SK-N-SH (cell line): ENCODE measurements at regions not wholly inside any gene's neighbourhood (a gene's known extent, or its start where the extent isn't known, plus 50 kb on each side); places are given as distances from the start of the nearest gene placed in this dataset.

Experiments
- CTCF ChIA-PET: fragments of 300-600, 350-600 bp; formaldehyde crosslinking; extraction: SDS; loops from one replicate; lab custom pipeline; 2021; lab: Yijun Ruan, JAX
- POLR2A ChIA-PET: fragments of 350-600 bp; sonication (Branson Sonifier 250); formaldehyde crosslinking; extraction: SDS; loops from one replicate; lab custom pipeline; 2020; ENCODE audit warnings: antibody characterized with exemption, inconsistent platforms; lab: Yijun Ruan, JAX
- DNase-seq: peaks from one replicate; pipeline ENCODE4 v3.0.0; 2012
- H2AFZ ChIP-seq: fragments of 200-600 bp; sonication (generic); 2 replicates; pipeline ENCODE4 v1.8.1; 2016; ENCODE audit warnings: antibody characterized with exemption, mild to moderate bottlenecking, low read depth
- H3F3A ChIP-seq: fragments of 200-600 bp; sonication (generic); replicated peaks from 2 replicates; pipeline ENCODE3; 2016; ENCODE audit warnings: antibody characterized with exemption, mild to moderate bottlenecking; ENCODE audit not compliant: insufficient read depth
- H3K27ac ChIP-seq, 2 experiments: fragments of 200-500 bp in 1 of 2; fragments of 200-600 bp in 1 of 2; sonication (Bioruptor generic) in 1 of 2; sonication (generic), shearing (Covaris generic) in 1 of 2; 2 replicates each; pipeline versions ENCODE4 v1.5.1 to v1.6.1; 2014 to 2016; ENCODE audit warnings: low read depth in 2 of 2, inconsistent platforms in 1 of 2, low read length in 1 of 2, mild to moderate bottlenecking in 1 of 2, mixed read lengths in 1 of 2
- H3K27me3 ChIP-seq: fragments of 200-600 bp; sonication (generic), shearing (Covaris generic); 2 replicates; pipeline ENCODE4 v1.6.1; 2016; ENCODE audit warnings: mixed run types; ENCODE audit not compliant: insufficient read depth
- H3K36me3 ChIP-seq, 2 experiments: fragments of 200-500 bp in 1 of 2; fragments of 200-600 bp in 1 of 2; sonication (Bioruptor generic) in 1 of 2; sonication (generic) in 1 of 2; replicated peaks in 1 of 2; 2 replicates each; pipeline versions ENCODE3 to v1.5.1; 2014 to 2016; ENCODE audit warnings: low read length in 1 of 2, mild to moderate bottlenecking in 1 of 2; ENCODE audit not compliant: insufficient read depth in 2 of 2, control insufficient read depth in 1 of 2
- H3K4me1 ChIP-seq, 2 experiments: fragments of 200-500 bp in 1 of 2; fragments of 200-600 bp in 1 of 2; sonication (Bioruptor generic) in 1 of 2; sonication (generic), shearing (Covaris generic) in 1 of 2; 2 replicates each; pipeline versions ENCODE4 v1.5.1 to v1.6.1; 2014 to 2016; ENCODE audit warnings: low read depth in 1 of 2, low read length in 1 of 2, mixed run types in 1 of 2; ENCODE audit not compliant: insufficient read depth in 2 of 2, control insufficient read depth in 1 of 2
- H3K4me2 ChIP-seq: fragments of 200-600 bp; sonication (generic), shearing (Covaris generic); 2 replicates; pipeline ENCODE4 v1.6.1; 2017; ENCODE audit warnings: mixed run types
- H3K4me3 ChIP-seq, 2 experiments: fragments of 200-500 bp in 1 of 2; fragments of 200-600 bp in 1 of 2; sonication (Bioruptor generic) in 1 of 2; sonication (generic), shearing (Covaris generic) in 1 of 2; 2 replicates each; pipeline versions ENCODE4 v1.5.1 to v1.8.1; 2014 to 2016; ENCODE audit warnings: low read depth in 2 of 2, inconsistent platforms in 1 of 2, low read length in 1 of 2, mild to moderate bottlenecking in 1 of 2, mixed read lengths in 1 of 2, moderate library complexity in 1 of 2
- H3K79me2 ChIP-seq: fragments of 200-600 bp; sonication (generic); 2 replicates; pipeline ENCODE4 v1.8.1; 2017; ENCODE audit warnings: mild to moderate bottlenecking; ENCODE audit not compliant: insufficient read depth
- H3K9ac ChIP-seq: fragments of 200-600 bp; sonication (generic); 2 replicates; pipeline ENCODE4 v1.6.1; 2017; ENCODE audit warnings: mixed run types
- H3K9me2 ChIP-seq: fragments of 200-600 bp; sonication (generic); 2 replicates; pipeline ENCODE4 v1.6.1; 2017; ENCODE audit warnings: mixed run types
- H3K9me3 ChIP-seq: fragments of 200-600 bp; sonication (generic); 2 replicates; pipeline ENCODE4 v1.6.1; 2017; ENCODE audit warnings: mixed run types, mild to moderate bottlenecking, moderate library complexity
- H4K20me1 ChIP-seq: fragments of 200-600 bp; sonication (generic); 2 replicates; pipeline ENCODE4 v1.6.1; 2017; ENCODE audit warnings: mild to moderate bottlenecking, mixed run types; ENCODE audit not compliant: insufficient read depth
- CHD2 ChIP-seq: fragments of 150-350 bp; IDR thresholded peaks from 2 replicates; pipeline ENCODE4 v1.6.1; 2018; ENCODE audit warnings: low read length; ENCODE audit not compliant: partially characterized antibody
- ELF1 ChIP-seq: IDR thresholded peaks from 2 replicates; pipeline ENCODE4 v1.4.0; 2012
- EZH2phosphoT487 ChIP-seq: fragments of 200-600 bp; sonication (generic); IDR thresholded peaks from 2 replicates; pipeline ENCODE4 v1.6.1; 2017; ENCODE audit warnings: low read depth, mixed run types, mild to moderate bottlenecking, antibody characterized with exemption, moderate library complexity, borderline replicate concordance
- FOSL2 ChIP-seq: IDR thresholded peaks from 2 replicates; pipeline ENCODE4 v1.4.0; 2012; ENCODE audit warnings: low read depth, mild to moderate bottlenecking, moderate library complexity, borderline replicate concordance
- GABPA ChIP-seq: IDR thresholded peaks from 2 replicates; pipeline ENCODE4 v1.4.0; 2012; ENCODE audit warnings: low read depth, mild to moderate bottlenecking
- GATA2 ChIP-seq: sonication (generic); formaldehyde crosslinking; IDR thresholded peaks from 2 replicates; pipeline ENCODE4 v1.5.0; 2020; ENCODE audit warnings: mild to moderate bottlenecking, missing genetic modification reagents
- MEF2A ChIP-seq: IDR thresholded peaks from 2 replicates; pipeline ENCODE4 v1.4.0; 2012; ENCODE audit warnings: low read depth, borderline replicate concordance
- NFIC ChIP-seq: IDR thresholded peaks from 2 replicates; pipeline ENCODE4 v1.4.0; 2012; ENCODE audit warnings: borderline replicate concordance
- NRF1 ChIP-seq: IDR thresholded peaks from 2 replicates; pipeline ENCODE4 v1.6.1; 2012; ENCODE audit warnings: low read depth, mild to moderate bottlenecking, low read length
- POLR2AphosphoS5 ChIP-seq: IDR thresholded peaks from 2 replicates; pipeline ENCODE4 v1.6.1; 2012; ENCODE audit warnings: low read depth, low read length
- SMC3 ChIP-seq: IDR thresholded peaks from 2 replicates; pipeline ENCODE4 v1.6.1; 2012; ENCODE audit warnings: low read depth, low read length, improper control_type of control experiment
- WGBS: methylation state at CpG from one replicate; pipeline ENCODE4 v1.1.6; 2017; ENCODE audit warnings: low lambda C conversion rate; 5-methylcytosine and 5-hydroxymethylcytosine counted together
- TF ChIP-seq, protein P1 (sequence below): IDR thresholded peaks from 2 replicates; pipeline ENCODE4 v1.6.1; 2012; ENCODE audit warnings: mild to moderate bottlenecking, low read depth, low read length, moderate library complexity
- TF ChIP-seq, protein P2 (sequence below): IDR thresholded peaks from 2 replicates; pipeline ENCODE4; 2012
- TF ChIP-seq, protein P3 (sequence below): IDR thresholded peaks from 2 replicates; pipeline ENCODE4 v1.4.0; 2012; ENCODE audit warnings: low read depth, borderline replicate concordance
- TF ChIP-seq, protein P4 (sequence below): IDR thresholded peaks from 2 replicates; pipeline ENCODE4 v1.4.0; 2012; ENCODE audit warnings: low read depth, borderline replicate concordance
- TF ChIP-seq, protein P5 (sequence below): fragments of 150-350 bp; IDR thresholded peaks from 2 replicates; pipeline ENCODE4 v1.6.1; 2017; ENCODE audit warnings: antibody characterized with exemption, low read length, low read depth, borderline replicate concordance

GRCh38 chr2:188235364-188235763, 56.3 kb upstream of the GULP1 start:
- POLR2A ChIA-PET, result no interaction called here

DNA sequence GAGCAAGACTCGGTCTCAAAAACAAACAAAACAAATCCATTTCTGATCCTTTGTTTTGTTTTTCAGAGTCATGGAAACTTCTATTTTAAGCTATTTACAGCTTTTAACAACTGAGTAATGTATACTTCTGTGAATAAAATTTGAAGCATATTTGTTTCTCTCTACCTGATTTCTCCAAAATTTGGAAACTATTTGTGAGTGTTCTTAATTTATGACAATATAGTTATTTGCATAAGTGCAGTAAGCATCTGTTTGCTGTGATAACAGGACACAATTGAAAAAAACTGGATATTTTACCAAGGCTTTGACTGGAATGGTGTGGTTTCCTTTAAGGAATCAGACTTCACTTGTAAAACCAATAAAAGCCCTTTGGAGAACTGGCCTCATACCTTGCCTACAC, 53.3 kb upstream of the GULP1 start:
- H3K36me3 ChIP-seq, result no peaks in the 10 kb centered on the region
- H2AFZ ChIP-seq, result no peak overlapping the region
- H3K79me2 ChIP-seq, result no peaks in the 10 kb centered on the region
- no peaks in the 10 kb centered on the region; the same call in 1 of the 2 replicates for H3K9me3 ChIP-seq
- no peak overlapping the region for H3K4me3 ChIP-seq
- ChIA-PET POLR2A (no interaction called here), CTCF (interaction anchor here (0.7 kb wide), 1 partner anchor 657 kb away, joined by 3 read pairs; no protein-coding TSS in a partner anchor)
- H3K9me2 ChIP-seq, result no peaks in the 10 kb centered on the region
- H3K27me3 ChIP-seq, result no peaks in the 10 kb centered on the region
- H4K20me1 ChIP-seq, result no peaks in the 10 kb centered on the region
- H3K4me2 ChIP-seq, result no peak overlapping the region
- 54% methylated on average over 1 of the region's 1 CpG for WGBS
- H3K9ac ChIP-seq, result no peak overlapping the region
- H3F3A ChIP-seq, result no peaks in the 10 kb centered on the region
- H3K27ac ChIP-seq, result no peak overlapping the region
- H3K4me1 ChIP-seq, result no peaks in the 10 kb centered on the region
- no peak for DNase-seq
- no peak for TF ChIP-seq EZH2phosphoT487
- TF ChIP-seq, protein P1, sequence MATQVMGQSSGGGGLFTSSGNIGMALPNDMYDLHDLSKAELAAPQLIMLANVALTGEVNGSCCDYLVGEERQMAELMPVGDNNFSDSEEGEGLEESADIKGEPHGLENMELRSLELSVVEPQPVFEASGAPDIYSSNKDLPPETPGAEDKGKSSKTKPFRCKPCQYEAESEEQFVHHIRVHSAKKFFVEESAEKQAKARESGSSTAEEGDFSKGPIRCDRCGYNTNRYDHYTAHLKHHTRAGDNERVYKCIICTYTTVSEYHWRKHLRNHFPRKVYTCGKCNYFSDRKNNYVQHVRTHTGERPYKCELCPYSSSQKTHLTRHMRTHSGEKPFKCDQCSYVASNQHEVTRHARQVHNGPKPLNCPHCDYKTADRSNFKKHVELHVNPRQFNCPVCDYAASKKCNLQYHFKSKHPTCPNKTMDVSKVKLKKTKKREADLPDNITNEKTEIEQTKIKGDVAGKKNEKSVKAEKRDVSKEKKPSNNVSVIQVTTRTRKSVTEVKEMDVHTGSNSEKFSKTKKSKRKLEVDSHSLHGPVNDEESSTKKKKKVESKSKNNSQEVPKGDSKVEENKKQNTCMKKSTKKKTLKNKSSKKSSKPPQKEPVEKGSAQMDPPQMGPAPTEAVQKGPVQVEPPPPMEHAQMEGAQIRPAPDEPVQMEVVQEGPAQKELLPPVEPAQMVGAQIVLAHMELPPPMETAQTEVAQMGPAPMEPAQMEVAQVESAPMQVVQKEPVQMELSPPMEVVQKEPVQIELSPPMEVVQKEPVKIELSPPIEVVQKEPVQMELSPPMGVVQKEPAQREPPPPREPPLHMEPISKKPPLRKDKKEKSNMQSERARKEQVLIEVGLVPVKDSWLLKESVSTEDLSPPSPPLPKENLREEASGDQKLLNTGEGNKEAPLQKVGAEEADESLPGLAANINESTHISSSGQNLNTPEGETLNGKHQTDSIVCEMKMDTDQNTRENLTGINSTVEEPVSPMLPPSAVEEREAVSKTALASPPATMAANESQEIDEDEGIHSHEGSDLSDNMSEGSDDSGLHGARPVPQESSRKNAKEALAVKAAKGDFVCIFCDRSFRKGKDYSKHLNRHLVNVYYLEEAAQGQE, result no peak
- no peak for TF ChIP-seq FOSL2
- no peak for TF ChIP-seq GABPA
- no peak for TF ChIP-seq CHD2
- no peak for TF ChIP-seq POLR2AphosphoS5
- no peak for TF ChIP-seq MEF2A
- no peak for TF ChIP-seq SMC3
- no peak for TF ChIP-seq GATA2 (CRISPR knock-in tag)
- TF ChIP-seq NFIC, result no peak
- TF ChIP-seq, protein P2, sequence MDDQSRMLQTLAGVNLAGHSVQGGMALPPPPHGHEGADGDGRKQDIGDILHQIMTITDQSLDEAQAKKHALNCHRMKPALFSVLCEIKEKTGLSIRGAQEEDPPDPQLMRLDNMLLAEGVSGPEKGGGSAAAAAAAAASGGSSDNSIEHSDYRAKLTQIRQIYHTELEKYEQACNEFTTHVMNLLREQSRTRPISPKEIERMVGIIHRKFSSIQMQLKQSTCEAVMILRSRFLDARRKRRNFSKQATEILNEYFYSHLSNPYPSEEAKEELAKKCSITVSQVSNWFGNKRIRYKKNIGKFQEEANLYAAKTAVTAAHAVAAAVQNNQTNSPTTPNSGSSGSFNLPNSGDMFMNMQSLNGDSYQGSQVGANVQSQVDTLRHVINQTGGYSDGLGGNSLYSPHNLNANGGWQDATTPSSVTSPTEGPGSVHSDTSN, result no peak
- TF ChIP-seq, protein P3, sequence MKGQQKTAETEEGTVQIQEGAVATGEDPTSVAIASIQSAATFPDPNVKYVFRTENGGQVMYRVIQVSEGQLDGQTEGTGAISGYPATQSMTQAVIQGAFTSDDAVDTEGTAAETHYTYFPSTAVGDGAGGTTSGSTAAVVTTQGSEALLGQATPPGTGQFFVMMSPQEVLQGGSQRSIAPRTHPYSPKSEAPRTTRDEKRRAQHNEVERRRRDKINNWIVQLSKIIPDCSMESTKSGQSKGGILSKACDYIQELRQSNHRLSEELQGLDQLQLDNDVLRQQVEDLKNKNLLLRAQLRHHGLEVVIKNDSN, result no peak

More at GRCh38 chr2:188235364-188235763, 56.3 kb upstream of the GULP1 start:
- CTCF ChIA-PET, result no interaction called here
- Histone ChIP-seq H3K36me3 (no peaks in the 10 kb centered on the region), H3K9me3 (no peaks in the 10 kb centered on the region; the same call in 1 of the 2 replicates), H3K9me2 (no peaks in the 10 kb centered on the region), H3K4me1 (no peaks in the 10 kb centered on the region), H3K4me3 (no peak overlapping the region), H4K20me1 (no peaks in the 10 kb centered on the region), H3K27ac (no peak overlapping the region), H3K79me2 (no peaks in the 10 kb centered on the region), H3K27me3 (no peaks in the 10 kb centered on the region), H3K9ac (no peak overlapping the region), H3K4me2 (no peak overlapping the region), H2AFZ (no peak overlapping the region), H3F3A (no peaks in the 10 kb centered on the region)
- DNase-seq, result no peak
- whole genome bisulfite sequencing, result 64% methylated on average over 5 of the region's 5 CpGs
- TF ChIP-seq GABPA, result no peak
- TF ChIP-seq, protein P4, sequence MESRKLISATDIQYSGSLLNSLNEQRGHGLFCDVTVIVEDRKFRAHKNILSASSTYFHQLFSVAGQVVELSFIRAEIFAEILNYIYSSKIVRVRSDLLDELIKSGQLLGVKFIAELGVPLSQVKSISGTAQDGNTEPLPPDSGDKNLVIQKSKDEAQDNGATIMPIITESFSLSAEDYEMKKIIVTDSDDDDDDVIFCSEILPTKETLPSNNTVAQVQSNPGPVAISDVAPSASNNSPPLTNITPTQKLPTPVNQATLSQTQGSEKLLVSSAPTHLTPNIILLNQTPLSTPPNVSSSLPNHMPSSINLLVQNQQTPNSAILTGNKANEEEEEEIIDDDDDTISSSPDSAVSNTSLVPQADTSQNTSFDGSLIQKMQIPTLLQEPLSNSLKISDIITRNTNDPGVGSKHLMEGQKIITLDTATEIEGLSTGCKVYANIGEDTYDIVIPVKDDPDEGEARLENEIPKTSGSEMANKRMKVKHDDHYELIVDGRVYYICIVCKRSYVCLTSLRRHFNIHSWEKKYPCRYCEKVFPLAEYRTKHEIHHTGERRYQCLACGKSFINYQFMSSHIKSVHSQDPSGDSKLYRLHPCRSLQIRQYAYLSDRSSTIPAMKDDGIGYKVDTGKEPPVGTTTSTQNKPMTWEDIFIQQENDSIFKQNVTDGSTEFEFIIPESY, result no peak
- TF ChIP-seq ELF1, result no peak
- TF ChIP-seq, protein P5, sequence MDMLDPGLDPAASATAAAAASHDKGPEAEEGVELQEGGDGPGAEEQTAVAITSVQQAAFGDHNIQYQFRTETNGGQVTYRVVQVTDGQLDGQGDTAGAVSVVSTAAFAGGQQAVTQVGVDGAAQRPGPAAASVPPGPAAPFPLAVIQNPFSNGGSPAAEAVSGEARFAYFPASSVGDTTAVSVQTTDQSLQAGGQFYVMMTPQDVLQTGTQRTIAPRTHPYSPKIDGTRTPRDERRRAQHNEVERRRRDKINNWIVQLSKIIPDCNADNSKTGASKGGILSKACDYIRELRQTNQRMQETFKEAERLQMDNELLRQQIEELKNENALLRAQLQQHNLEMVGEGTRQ, result no peak
- no peak for TF ChIP-seq NRF1
- TF ChIP-seq POLR2AphosphoS5, result no peak
- TF ChIP-seq, protein P2, result no peak
